GM23338 (cell line): ENCODE measurements at regions not wholly inside any gene's neighbourhood (a gene's known extent, or its start where the extent isn't known, plus 50 kb on each side); places are given as distances from the start of the nearest gene placed in this dataset.

Experiments used
- ATAC-seq: fragments of 200-7000 bp; cut with Tn5 transposase; 3 replicates; pipeline ENCODE4 v1.9.1; 2020
- DNase-seq: peaks from one replicate; pipeline ENCODE4 v3.0.0-alpha.2; 2015; ENCODE audit warnings: low spot score
- H2AFZ ChIP-seq: fragments of 200-600 bp; sonication (generic); 2 replicates; pipeline ENCODE4 v1.8.0; 2016; ENCODE audit warnings: antibody characterized with exemption, mild to moderate bottlenecking, moderate library complexity
- H3F3A ChIP-seq: fragments of 200-600 bp; sonication (generic); replicated peaks from 2 replicates; pipeline ENCODE4 v1.8.0; 2017; ENCODE audit warnings: antibody characterized with exemption, mixed run types, low read depth
- H3K27ac ChIP-seq: fragments of 200-600 bp; sonication (generic); 2 replicates; pipeline ENCODE4 v1.6.1; 2016; ENCODE audit warnings: low read depth
- H3K27me3 ChIP-seq: fragments of 200-600 bp; sonication (generic); 2 replicates; pipeline ENCODE4 v1.8.0; 2016; ENCODE audit warnings: mild to moderate bottlenecking, mixed run types, moderate library complexity; ENCODE audit not compliant: insufficient read depth
- H3K36me3 ChIP-seq: fragments of 200-600 bp; sonication (generic); 2 replicates; pipeline ENCODE4 v1.8.0; 2016; ENCODE audit warnings: mild to moderate bottlenecking; ENCODE audit not compliant: insufficient read depth
- H3K4me1 ChIP-seq: fragments of 200-600 bp; sonication (generic); 2 replicates; pipeline ENCODE4 v1.8.0; 2016; ENCODE audit warnings: mild to moderate bottlenecking, moderate library complexity; ENCODE audit not compliant: insufficient read depth
- H3K4me2 ChIP-seq: fragments of 200-600 bp; sonication (generic); 2 replicates; pipeline ENCODE4 v1.7.1; 2017; ENCODE audit warnings: mixed run types
- H3K4me3 ChIP-seq: fragments of 200-600 bp; sonication (generic); 2 replicates; pipeline ENCODE4 v1.6.1; 2016; ENCODE audit warnings: mixed run types
- H3K79me2 ChIP-seq: fragments of 200-600 bp; sonication (generic); replicated peaks from 2 replicates; pipeline ENCODE4 v1.8.0; 2017; ENCODE audit warnings: mild to moderate bottlenecking; ENCODE audit not compliant: insufficient read depth
- H3K9me2 ChIP-seq: fragments of 200-600 bp; sonication (generic); 2 replicates; pipeline ENCODE4 v1.8.0; 2017; ENCODE audit not compliant: insufficient read depth
- H4K20me1 ChIP-seq: fragments of 200-600 bp; sonication (generic); replicated peaks from 2 replicates; pipeline ENCODE4 v1.8.0; 2017; ENCODE audit warnings: mild to moderate bottlenecking; ENCODE audit not compliant: insufficient read depth
- H3K27ac Mint-ChIP-seq: 2 replicates; pipeline ENCODE4 v1.8.0; 2020; ENCODE audit warnings: inconsistent platforms, mild to moderate bottlenecking, moderate library complexity, mixed read lengths
- H3K27me3 Mint-ChIP-seq: 3 replicates; pipeline ENCODE4 v1.8.0; 2022; ENCODE audit warnings: low read depth, mild to moderate bottlenecking, moderate library complexity, mixed read lengths, inconsistent platforms; ENCODE audit not compliant: insufficient read depth, poor library complexity
- H3K36me3 Mint-ChIP-seq: 3 replicates; pipeline ENCODE4 v1.8.0; 2021; ENCODE audit warnings: low read depth, mild to moderate bottlenecking, inconsistent platforms, moderate library complexity, mixed read lengths
- H3K4me1 Mint-ChIP-seq: 3 replicates; pipeline ENCODE4 v1.8.0; 2020; ENCODE audit warnings: mild to moderate bottlenecking, inconsistent platforms, mixed read lengths
- H3K4me3 Mint-ChIP-seq: 3 replicates; pipeline ENCODE4 v1.8.0; 2021; ENCODE audit warnings: moderate library complexity, mild to moderate bottlenecking, inconsistent platforms, mixed read lengths
- H3K9me3 Mint-ChIP-seq: 3 replicates; pipeline ENCODE4 v1.8.0; 2020; ENCODE audit warnings: moderate library complexity, mild to moderate bottlenecking, inconsistent platforms, mixed read lengths
- CREB1 ChIP-seq: fragments of 250-450 bp; sonication (Bioruptor Pico); IDR thresholded peaks from 2 replicates; pipeline ENCODE4 v1.5.0; 2020; ENCODE audit warnings: low read depth, mild to moderate bottlenecking, moderate library complexity
- EZH2phosphoT487 ChIP-seq: fragments of 200-600 bp; sonication (generic); IDR thresholded peaks from one replicate; pipeline ENCODE4 v1.8.1; 2018; ENCODE audit warnings: antibody characterized with exemption; ENCODE audit not compliant: unreplicated experiment
- NANOG ChIP-seq: IDR thresholded peaks from 2 replicates; pipeline ENCODE4 v1.6.1; 2016; ENCODE audit warnings: antibody characterized with exemption, borderline replicate concordance
- POLR2AphosphoS5 ChIP-seq: IDR thresholded peaks from 2 replicates; pipeline ENCODE4 v1.6.1; 2016; ENCODE audit warnings: antibody characterized with exemption, low read depth
- STAT1 ChIP-seq: IDR thresholded peaks from one replicate; pipeline ENCODE4 v1.6.1; 2016; ENCODE audit warnings: antibody characterized with exemption; ENCODE audit not compliant: unreplicated experiment
- ZNF114 ChIP-seq: fragments of 250-450 bp; sonication (Bioruptor Pico); IDR thresholded peaks from 2 replicates; pipeline ENCODE4 v1.5.0; 2020; ENCODE audit warnings: mild to moderate bottlenecking, moderate library complexity
- ZNF331 ChIP-seq: fragments of 250-450 bp; sonication (Bioruptor Pico); IDR thresholded peaks from 2 replicates; pipeline ENCODE4 v1.5.0; 2020; ENCODE audit warnings: low read depth, mild to moderate bottlenecking, moderate library complexity
- TF ChIP-seq, protein P1 (sequence below): IDR thresholded peaks from one replicate; pipeline ENCODE4 v1.6.1; 2018; ENCODE audit warnings: antibody characterized with exemption; ENCODE audit not compliant: unreplicated experiment
- TF ChIP-seq, protein P2 (sequence below), 2 experiments: fragments of 200-600 bp in 1 of 2; sonication (generic) in 1 of 2; conservative IDR thresholded peaks; 2 replicates each; pipeline versions ENCODE4 v1.5.1 to v1.6.1; 2016 to 2017; ENCODE audit warnings: antibody characterized with exemption in 2 of 2, low read depth in 2 of 2, mild to moderate bottlenecking in 2 of 2, moderate library complexity in 1 of 2
- TF ChIP-seq, protein P3 (sequence below): fragments of 250-450 bp; sonication (Bioruptor Pico); IDR thresholded peaks from 2 replicates; pipeline ENCODE4 v1.5.0; 2020; ENCODE audit warnings: mild to moderate bottlenecking, moderate library complexity
- TF ChIP-seq, protein P4 (sequence below): IDR thresholded peaks from 2 replicates; pipeline ENCODE4 v1.6.1; 2016; ENCODE audit warnings: antibody characterized with exemption

DNA sequence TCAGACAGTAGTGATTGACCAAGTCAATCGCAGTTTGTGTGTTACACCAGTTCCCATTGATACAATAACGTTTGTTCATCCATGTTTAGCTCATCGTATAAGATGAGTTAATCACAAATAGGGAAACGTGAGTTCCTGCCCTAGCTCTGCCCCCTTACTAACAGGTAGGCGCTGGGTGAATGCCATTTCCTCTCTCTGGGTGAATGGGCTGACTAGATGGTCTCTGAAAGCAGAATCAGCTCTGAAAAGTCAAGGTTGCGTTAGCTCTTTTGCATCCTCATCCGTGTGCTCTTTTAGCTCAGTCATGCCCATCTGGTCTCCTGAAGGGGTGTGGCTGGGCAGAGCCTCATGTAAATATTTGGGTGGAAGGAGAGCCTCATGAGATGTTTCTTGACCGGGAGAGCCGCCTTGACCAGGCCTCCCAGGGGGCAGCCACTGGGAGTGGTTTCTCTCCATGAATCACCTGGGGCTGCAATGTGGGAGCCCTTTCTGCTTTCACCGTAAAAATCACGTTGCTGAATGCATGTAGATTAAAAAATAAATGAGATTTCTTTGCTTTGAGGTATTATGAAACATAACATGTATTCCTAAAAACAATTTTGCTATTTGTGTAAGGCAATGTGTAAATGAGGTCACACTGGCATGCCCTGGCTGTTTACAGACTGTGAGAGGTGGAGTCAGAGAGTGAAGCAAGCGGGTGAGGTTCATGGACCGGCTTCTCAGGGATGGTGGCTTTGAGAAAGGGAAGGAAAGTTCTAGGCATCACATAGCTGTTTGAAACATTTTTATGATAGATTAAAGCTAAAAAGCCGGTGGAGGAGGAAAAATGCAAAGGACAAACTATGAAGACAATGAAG, 108.4 kb upstream of the RASGRP1 start:
- H3K27me3 Mint-ChIP-seq: no peaks in the 10 kb centered on the region
- Histone ChIP-seq H3K79me2 (no peaks in the 10 kb centered on the region), H3K4me3 (no peak overlapping the region), H3K4me2 (no peak overlapping the region), H3F3A (no peaks in the 10 kb centered on the region), H2AFZ (peak overlapping the region; percentile 69), H3K27me3 (no peaks in the 10 kb centered on the region), H3K27ac (no peak overlapping the region), H4K20me1 (no peaks in the 10 kb centered on the region), H3K4me1 (0 out of 2 replicates have a peak, but pooled peaks cover 6% of the 10 kb centered on the region), H3K9me2 (peaks cover 7% of the 10 kb centered on the region; the same call in 1 of the 2 replicates), H3K36me3 (no peaks in the 10 kb centered on the region)
- no peaks in the 10 kb centered on the region for H3K9me3 Mint-ChIP-seq
- H3K36me3 Mint-ChIP-seq: no peaks in the 10 kb centered on the region
- no peak for DNase-seq
- no peak for ATAC-seq
- H3K27ac Mint-ChIP-seq: no peak overlapping the region
- H3K4me3 Mint-ChIP-seq: no peak overlapping the region
- TF ChIP-seq STAT1 (no peak), NANOG (no peak), ZNF114 (CRISPR knock-in tag) (no peak), POLR2AphosphoS5 (no peak), ZNF331 (CRISPR knock-in tag) (no peak), CREB1 (no peak), EZH2phosphoT487 (no peak)
- TF ChIP-seq, protein P1, sequence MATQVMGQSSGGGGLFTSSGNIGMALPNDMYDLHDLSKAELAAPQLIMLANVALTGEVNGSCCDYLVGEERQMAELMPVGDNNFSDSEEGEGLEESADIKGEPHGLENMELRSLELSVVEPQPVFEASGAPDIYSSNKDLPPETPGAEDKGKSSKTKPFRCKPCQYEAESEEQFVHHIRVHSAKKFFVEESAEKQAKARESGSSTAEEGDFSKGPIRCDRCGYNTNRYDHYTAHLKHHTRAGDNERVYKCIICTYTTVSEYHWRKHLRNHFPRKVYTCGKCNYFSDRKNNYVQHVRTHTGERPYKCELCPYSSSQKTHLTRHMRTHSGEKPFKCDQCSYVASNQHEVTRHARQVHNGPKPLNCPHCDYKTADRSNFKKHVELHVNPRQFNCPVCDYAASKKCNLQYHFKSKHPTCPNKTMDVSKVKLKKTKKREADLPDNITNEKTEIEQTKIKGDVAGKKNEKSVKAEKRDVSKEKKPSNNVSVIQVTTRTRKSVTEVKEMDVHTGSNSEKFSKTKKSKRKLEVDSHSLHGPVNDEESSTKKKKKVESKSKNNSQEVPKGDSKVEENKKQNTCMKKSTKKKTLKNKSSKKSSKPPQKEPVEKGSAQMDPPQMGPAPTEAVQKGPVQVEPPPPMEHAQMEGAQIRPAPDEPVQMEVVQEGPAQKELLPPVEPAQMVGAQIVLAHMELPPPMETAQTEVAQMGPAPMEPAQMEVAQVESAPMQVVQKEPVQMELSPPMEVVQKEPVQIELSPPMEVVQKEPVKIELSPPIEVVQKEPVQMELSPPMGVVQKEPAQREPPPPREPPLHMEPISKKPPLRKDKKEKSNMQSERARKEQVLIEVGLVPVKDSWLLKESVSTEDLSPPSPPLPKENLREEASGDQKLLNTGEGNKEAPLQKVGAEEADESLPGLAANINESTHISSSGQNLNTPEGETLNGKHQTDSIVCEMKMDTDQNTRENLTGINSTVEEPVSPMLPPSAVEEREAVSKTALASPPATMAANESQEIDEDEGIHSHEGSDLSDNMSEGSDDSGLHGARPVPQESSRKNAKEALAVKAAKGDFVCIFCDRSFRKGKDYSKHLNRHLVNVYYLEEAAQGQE: no peak
- TF ChIP-seq, protein P2, sequence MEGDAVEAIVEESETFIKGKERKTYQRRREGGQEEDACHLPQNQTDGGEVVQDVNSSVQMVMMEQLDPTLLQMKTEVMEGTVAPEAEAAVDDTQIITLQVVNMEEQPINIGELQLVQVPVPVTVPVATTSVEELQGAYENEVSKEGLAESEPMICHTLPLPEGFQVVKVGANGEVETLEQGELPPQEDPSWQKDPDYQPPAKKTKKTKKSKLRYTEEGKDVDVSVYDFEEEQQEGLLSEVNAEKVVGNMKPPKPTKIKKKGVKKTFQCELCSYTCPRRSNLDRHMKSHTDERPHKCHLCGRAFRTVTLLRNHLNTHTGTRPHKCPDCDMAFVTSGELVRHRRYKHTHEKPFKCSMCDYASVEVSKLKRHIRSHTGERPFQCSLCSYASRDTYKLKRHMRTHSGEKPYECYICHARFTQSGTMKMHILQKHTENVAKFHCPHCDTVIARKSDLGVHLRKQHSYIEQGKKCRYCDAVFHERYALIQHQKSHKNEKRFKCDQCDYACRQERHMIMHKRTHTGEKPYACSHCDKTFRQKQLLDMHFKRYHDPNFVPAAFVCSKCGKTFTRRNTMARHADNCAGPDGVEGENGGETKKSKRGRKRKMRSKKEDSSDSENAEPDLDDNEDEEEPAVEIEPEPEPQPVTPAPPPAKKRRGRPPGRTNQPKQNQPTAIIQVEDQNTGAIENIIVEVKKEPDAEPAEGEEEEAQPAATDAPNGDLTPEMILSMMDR (conservative IDR thresholded peaks at IDR 0.05; ENCODE audit: low read depth in 2 of 2): no peak
- TF ChIP-seq, protein P3, sequence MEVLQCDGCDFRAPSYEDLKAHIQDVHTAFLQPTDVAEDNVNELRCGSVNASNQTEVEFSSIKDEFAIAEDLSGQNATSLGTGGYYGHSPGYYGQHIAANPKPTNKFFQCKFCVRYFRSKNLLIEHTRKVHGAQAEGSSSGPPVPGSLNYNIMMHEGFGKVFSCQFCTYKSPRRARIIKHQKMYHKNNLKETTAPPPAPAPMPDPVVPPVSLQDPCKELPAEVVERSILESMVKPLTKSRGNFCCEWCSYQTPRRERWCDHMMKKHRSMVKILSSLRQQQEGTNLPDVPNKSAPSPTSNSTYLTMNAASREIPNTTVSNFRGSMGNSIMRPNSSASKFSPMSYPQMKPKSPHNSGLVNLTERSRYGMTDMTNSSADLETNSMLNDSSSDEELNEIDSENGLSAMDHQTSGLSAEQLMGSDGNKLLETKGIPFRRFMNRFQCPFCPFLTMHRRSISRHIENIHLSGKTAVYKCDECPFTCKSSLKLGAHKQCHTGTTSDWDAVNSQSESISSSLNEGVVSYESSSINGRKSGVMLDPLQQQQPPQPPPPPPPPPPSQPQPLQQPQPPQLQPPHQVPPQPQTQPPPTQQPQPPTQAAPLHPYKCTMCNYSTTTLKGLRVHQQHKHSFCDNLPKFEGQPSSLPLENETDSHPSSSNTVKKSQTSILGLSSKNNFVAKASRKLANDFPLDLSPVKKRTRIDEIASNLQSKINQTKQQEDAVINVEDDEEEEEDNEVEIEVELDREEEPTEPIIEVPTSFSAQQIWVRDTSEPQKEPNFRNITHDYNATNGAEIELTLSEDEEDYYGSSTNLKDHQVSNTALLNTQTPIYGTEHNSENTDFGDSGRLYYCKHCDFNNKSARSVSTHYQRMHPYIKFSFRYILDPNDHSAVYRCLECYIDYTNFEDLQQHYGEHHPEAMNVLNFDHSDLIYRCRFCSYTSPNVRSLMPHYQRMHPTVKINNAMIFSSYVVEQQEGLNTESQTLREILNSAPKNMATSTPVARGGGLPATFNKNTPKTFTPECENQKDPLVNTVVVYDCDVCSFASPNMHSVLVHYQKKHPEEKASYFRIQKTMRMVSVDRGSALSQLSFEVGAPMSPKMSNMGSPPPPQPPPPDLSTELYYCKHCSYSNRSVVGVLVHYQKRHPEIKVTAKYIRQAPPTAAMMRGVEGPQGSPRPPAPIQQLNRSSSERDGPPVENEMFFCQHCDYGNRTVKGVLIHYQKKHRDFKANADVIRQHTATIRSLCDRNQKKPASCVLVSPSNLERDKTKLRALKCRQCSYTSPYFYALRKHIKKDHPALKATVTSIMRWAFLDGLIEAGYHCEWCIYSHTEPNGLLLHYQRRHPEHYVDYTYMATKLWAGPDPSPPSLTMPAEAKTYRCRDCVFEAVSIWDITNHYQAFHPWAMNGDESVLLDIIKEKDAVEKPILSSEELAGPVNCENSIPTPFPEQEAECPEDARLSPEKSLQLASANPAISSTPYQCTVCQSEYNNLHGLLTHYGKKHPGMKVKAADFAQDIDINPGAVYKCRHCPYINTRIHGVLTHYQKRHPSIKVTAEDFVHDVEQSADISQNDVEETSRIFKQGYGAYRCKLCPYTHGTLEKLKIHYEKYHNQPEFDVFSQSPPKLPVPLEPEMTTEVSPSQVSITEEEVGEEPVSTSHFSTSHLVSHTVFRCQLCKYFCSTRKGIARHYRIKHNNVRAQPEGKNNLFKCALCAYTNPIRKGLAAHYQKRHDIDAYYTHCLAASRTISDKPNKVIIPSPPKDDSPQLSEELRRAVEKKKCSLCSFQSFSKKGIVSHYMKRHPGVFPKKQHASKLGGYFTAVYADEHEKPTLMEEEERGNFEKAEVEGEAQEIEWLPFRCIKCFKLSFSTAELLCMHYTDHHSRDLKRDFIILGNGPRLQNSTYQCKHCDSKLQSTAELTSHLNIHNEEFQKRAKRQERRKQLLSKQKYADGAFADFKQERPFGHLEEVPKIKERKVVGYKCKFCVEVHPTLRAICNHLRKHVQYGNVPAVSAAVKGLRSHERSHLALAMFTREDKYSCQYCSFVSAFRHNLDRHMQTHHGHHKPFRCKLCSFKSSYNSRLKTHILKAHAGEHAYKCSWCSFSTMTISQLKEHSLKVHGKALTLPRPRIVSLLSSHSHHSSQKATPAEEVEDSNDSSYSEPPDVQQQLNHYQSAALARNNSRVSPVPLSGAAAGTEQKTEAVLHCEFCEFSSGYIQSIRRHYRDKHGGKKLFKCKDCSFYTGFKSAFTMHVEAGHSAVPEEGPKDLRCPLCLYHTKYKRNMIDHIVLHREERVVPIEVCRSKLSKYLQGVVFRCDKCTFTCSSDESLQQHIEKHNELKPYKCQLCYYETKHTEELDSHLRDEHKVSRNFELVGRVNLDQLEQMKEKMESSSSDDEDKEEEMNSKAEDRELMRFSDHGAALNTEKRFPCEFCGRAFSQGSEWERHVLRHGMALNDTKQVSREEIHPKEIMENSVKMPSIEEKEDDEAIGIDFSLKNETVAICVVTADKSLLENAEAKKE: no peak
- TF ChIP-seq, protein P4, sequence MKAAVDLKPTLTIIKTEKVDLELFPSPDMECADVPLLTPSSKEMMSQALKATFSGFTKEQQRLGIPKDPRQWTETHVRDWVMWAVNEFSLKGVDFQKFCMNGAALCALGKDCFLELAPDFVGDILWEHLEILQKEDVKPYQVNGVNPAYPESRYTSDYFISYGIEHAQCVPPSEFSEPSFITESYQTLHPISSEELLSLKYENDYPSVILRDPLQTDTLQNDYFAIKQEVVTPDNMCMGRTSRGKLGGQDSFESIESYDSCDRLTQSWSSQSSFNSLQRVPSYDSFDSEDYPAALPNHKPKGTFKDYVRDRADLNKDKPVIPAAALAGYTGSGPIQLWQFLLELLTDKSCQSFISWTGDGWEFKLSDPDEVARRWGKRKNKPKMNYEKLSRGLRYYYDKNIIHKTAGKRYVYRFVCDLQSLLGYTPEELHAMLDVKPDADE: no peak
- H3K4me1 Mint-ChIP-seq: peaks cover 6% of the 10 kb centered on the region
